Body of pancreas (tissue), 4 donors: ENCODE measurements at regions not wholly inside any gene's neighbourhood (a gene's known extent, or its start where the extent isn't known, plus 50 kb on each side); places are given as distances from the start of the nearest gene placed in this dataset.

Source experiments
- POLR2A ChIP-seq, 3 donors: fragments of 450-650 bp; IDR thresholded peaks; one replicate each; pipeline ENCODE4 v1.6.1; 2016; ENCODE audit warnings: antibody characterized with exemption in 3 of 3, mild to moderate bottlenecking in 2 of 3
- TF ChIP-seq, protein P1 (sequence below), 7 experiments: fragments of 450-650 bp in 4 of 7; fragments of 200-600 bp in 3 of 7; sonication (generic) in 3 of 7; IDR thresholded peaks; one replicate each; pipeline ENCODE4 v1.5.1; 2016 to 2019; ENCODE audit warnings: antibody characterized with exemption in 7 of 7

DNA sequence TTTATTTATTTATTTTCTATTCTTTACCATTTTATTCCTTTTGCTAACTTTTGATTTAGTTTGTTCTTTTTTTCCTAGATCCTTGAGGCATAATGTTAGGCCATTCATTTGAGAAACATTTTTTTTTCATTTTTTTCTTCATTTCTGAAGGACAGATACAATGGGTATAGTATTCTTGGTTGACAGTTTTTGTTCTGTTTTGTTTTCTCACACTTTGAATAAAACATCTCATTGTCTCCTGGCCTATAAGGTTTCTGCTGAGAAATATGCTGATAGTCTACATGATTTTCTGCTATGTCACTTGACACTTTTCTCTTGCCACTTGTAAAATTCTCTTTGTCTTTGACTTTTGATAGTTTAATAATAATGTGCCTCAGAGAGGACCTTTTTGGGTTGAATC, 294.6 kb upstream of the EPHA7 start:
- TF ChIP-seq, protein P1, sequence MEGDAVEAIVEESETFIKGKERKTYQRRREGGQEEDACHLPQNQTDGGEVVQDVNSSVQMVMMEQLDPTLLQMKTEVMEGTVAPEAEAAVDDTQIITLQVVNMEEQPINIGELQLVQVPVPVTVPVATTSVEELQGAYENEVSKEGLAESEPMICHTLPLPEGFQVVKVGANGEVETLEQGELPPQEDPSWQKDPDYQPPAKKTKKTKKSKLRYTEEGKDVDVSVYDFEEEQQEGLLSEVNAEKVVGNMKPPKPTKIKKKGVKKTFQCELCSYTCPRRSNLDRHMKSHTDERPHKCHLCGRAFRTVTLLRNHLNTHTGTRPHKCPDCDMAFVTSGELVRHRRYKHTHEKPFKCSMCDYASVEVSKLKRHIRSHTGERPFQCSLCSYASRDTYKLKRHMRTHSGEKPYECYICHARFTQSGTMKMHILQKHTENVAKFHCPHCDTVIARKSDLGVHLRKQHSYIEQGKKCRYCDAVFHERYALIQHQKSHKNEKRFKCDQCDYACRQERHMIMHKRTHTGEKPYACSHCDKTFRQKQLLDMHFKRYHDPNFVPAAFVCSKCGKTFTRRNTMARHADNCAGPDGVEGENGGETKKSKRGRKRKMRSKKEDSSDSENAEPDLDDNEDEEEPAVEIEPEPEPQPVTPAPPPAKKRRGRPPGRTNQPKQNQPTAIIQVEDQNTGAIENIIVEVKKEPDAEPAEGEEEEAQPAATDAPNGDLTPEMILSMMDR (IDR thresholded peaks at IDR 0.05): no peak
- no peak for TF ChIP-seq POLR2A (IDR thresholded peaks at IDR 0.05)
